Esophagus muscularis mucosa (tissue), 3 donors: ENCODE measurements at regions not wholly inside any gene's neighbourhood (a gene's known extent, or its start where the extent isn't known, plus 50 kb on each side); places are given as distances from the start of the nearest gene placed in this dataset.

Source experiments
- CTCF ChIP-seq, 3 experiments: fragments of 200-600 bp in 2 of 3; fragments of 450-650 bp in 1 of 3; sonication (generic) in 2 of 3; IDR thresholded peaks; one replicate each; pipeline ENCODE4 v1.5.1; 2017 to 2019; ENCODE audit warnings: antibody characterized with exemption in 3 of 3, mild to moderate bottlenecking in 2 of 3, moderate library complexity in 1 of 3
- POLR2A ChIP-seq: fragments of 450-650 bp; IDR thresholded peaks from one replicate; pipeline ENCODE4 v1.6.1; 2017; ENCODE audit warnings: antibody characterized with exemption, moderate library complexity, mild to moderate bottlenecking, low read depth

- TF ChIP-seq CTCF (IDR thresholded peaks at IDR 0.05) (no peak), POLR2A (no peak)
Measured at GRCh38 chr20:23298926-23299672, 51.5 kb upstream of the NXT1 start.
